GM21390 (cell line): ENCODE measurements at regions not wholly inside any gene's neighbourhood (a gene's known extent, or its start where the extent isn't known, plus 50 kb on each side); places are given as distances from the start of the nearest gene placed in this dataset.
"Not testable (repeated sequence)": the region's sequence is repeated elsewhere in the genome, so short reads cannot be mapped to it uniquely, and the experiment has no call there.

ENCODE experiments used
- ATAC-seq: cut with Tn5 transposase; IDR thresholded peaks from one replicate; pipeline ENCODE4 v1.9.1; 2021; ENCODE audit not compliant: unreplicated experiment

DNA sequence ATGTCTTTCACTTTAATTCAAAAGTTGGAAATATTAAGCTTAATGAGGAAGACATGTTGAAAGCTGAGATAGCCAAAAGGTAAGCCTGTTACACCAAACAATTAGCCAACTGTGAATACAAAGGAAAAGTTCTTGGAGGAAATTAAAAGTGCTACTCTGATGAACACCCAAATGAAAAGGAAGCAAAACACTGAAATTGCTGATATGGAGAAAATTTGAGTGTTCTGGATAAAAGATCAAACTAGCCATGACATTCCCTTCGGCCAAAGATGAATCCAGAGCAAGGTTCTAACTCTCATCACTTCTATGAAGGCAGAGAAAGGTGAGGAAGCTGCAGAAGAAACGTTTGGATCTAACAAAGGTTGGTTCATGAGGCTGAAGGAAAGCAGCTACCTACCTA, 280.8 kb upstream of the BCHE start:
- no peak for ATAC-seq

DNA sequence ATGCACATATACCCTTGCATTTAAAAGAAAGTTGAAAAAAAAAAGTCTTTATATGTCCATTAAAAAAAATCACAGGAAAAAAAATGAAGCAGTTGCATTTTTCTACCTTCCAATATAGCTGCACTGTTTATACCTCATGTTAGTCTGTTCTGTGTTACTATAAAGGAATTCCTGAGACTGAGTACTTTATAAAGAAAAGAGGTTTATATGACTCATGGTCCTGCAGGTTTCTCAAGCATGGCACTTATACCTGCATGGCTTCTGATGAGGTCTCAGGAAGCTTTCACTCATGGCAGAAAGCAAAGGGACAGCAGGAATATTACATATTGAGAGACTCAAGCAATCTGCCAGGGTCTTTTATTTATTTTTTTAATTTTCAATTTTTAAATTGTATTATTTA, 277.2 kb upstream of the BCHE start:
- no peak for ATAC-seq

GRCh38 chr3:166111562-166111961, 274.3 kb upstream of the BCHE start:
- ATAC-seq, result no peak

GRCh38 chr3:166110102-166110501, 272.9 kb upstream of the BCHE start:
- ATAC-seq, result no peak

DNA sequence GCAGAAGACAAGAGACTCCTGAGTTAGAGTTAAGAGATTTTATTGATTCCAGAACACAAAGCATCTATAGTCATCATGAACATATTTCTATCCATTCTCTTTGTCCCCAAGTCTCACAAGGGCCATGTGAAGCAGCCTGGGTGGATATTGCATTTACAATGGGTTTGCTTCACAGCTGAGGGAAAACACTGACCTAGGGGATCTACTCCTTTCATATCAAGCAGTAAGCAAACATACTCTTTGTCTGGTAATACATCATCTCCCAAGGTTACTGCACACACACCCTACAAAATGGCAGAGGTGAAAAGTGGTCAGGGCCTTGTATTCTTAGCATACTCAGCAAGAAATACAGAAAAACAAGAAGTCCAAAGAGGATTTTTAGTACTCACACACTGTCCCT, 267.7 kb upstream of the BCHE start:
- no peak for ATAC-seq

DNA sequence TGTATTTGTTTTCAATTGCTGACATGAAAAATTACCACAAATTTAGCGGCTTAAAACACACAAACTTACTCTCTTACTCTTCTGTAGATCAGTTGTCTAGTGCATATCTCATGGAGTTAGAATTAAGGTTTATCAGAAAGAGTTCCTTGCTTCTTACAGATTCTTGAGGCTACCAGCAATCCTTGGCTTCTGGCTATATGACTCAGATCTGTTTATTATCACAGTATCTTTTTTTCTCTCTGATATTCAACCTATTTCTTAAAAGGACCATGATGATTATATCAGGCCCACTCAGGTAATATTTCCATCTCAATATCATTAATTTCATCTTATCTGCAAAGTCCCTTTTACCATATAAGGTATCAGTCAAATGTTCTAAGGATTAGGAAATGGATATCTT, 263.5 kb upstream of the BCHE start:
- no peak for ATAC-seq

DNA sequence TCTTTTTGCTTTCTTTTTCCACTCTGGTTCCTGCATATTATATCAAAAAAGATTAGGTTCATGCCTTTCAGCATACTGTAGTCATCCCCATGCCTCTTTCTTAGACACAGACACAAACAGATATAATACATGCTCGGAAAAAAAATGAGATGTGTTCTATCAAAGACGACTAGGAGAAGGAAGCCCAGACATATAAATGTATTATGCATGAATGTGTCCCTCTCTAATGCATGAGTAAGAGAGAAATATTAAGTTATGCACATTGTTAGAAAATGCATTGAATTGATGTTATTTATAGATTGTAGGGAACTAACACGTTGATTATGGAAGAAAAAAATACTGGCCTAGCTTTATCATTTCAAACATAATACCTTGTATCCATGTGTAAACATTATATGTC, 252.4 kb upstream of the BCHE start:
- ATAC-seq, result no peak

DNA sequence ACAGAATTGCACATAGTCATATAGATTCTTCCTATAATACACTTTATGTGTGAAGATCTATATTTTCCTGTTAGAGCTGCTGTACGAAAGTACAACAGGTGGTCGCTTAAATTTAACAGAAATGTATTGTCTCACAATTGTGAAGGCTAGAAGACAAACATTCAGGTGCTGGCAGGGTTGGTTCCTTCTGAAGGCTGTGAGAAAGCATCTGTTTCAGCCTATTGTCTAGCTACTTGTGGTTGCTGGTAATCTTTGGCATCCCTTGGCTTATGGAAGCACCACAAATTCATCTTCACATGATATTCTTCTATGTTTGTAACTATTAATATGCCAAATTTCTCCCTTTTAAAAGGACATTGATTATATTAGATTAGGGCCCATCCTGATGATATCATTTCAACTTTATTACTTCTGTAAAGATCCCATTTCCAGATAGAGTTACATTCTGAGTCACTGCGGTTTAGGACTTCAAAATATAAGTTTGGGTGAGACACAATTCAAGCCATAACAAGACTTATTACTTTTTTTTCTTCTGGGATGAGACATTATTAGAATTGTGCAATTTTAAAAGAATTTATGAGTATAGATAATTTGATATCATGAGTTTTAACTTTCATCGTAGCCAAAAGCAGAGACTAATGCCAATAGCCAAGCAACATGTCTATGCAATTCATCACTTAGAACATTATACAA, 248.1 kb upstream of the BCHE start:
- no peak for ATAC-seq

- no peak for ATAC-seq
Observed at GRCh38 chr3:166080096-166080495, 242.9 kb upstream of the BCHE start.

DNA sequence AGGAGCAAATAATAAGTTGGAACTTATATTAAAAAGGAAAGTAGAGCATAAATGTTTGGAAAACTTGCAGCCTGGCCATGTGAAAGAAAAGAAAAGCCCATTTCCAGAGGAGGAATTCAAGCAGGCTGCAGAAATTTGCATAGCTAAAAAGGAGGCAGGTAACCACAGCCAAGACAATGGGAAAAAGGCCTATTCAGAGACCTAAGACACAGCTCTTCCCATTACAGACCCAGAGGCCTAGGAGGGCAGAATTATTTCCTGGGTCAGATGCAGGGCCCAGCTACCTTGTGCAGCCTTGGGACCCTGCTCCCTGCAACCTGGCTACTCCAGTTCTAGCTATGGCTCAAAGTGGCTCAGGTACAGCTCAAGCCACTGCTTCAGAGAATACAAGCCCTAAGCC, 234.6 kb upstream of the BCHE start:
- ATAC-seq, result no peak

DNA sequence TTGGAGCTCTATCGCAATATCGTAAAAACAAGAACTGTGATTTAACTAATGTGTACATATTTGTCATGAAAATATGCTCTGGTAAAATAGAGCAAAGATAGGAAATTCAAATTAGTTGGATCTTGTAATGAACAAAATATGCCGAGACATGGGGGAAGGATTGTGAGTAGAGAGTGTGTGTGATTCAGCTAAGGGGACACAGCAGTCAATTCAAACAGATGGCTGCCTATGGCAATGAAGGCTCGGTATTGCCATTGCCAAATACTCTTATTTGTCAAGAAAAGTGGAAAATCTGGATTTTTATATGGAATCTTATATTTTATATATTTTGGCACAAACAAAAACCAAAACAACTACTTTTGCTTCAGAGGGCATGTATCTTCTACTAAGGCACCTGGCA, 227.3 kb upstream of the BCHE start:
- no peak for ATAC-seq

- no peak for ATAC-seq
Observed at GRCh38 chr3:166060789-166061479, 223.7 kb upstream of the BCHE start.

DNA sequence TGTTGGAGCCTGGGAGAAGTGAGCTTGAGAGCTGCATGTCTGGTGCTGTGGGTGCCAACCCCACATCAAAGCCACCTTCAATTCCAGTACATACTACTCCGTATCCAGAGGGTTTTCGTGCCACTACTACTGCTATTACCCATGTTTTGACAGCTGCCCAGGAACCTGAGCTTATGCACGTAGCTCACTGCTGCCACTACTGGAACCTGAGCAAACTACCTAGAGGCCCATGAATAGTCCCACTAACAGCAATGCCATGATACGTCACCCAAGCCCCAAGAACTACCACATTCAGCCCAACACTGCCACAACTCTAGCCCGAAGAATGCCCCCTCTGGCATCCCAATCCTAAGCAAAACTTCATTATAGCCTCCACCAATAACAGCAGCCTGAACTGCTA, 215.2 kb upstream of the BCHE start:
- no peak for ATAC-seq

DNA sequence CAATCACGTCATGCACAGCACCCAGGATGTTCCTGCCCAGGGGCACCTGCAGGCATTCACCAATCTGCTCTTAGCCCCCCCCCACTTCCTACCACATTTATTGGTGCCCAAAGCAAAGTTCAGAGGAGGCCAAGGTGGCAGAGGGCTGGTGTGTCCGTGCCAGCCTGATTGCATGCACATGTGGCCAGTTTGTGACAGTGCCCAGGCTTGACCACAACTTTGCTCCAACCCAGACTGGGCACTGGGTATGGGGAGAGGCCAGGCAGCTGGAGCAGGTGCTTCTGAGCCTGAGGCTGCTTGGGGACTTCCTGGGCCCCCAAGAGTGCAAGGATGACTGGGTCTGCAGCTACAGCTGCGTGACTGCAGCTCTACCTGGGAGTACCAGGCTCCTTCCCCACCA, 192.3 kb upstream of the BCHE start:
- no peak for ATAC-seq

DNA sequence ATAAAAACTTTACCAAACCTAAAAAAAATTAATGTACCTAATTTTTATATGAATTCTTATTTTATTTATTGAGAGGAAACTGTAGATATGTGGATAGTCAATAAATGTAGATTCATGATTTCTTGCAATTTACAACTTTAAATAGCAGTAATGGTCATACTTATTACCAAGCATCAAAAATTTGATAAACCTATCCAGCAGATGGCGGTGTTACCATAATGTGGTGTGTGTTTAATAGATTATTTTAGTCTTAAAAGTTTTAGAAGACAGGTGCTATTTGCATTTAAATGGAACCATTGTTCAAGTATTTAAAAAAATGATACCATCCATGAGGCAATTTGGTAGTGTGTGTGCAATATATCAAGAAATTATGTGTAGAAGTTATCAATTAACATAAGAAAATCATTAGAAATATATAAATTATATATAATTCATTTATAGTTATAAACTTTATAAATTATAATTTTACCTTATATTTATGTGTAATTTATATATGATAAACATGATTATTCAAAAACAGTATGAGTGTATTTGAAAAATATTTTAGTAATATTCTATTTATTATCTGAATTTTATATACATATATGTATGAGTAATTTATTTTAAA, 176.0 kb upstream of the BCHE start:
- no peak for ATAC-seq

DNA sequence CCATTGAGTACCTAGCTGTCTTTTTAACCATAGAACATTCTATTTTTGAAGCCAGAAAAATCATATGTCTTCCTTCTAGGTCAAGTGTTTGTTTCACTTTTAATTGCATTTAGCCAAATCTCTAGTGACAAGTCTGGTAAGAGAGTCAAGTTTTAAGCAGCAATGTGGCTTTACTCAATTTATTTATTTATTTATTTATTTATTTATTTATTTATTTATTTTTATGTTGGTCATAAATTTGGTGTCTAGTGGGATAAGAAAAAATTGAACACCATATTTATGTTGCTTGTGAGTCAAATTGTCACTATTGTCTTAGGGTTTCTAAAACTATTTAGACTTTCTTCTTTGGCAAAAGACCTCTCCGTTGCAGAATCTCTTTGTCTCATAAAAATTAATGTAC, 174.5 kb upstream of the BCHE start:
- no peak for ATAC-seq

- no peak for ATAC-seq
Observed at GRCh38 chr3:166005126-166005525, 167.9 kb upstream of the BCHE start.

- ATAC-seq, result no peak
Observed at GRCh38 chr3:165994293-165994692, 157.1 kb upstream of the BCHE start.

GRCh38 chr3:165984589-165984988, 147.4 kb upstream of the BCHE start:
- no peak for ATAC-seq

- no peak for ATAC-seq
Observed at GRCh38 chr3:165983284-165983683, 146.1 kb upstream of the BCHE start.

- no peak for ATAC-seq
Observed at GRCh38 chr3:165981318-165981717, 144.1 kb upstream of the BCHE start.

GRCh38 chr3:165960825-165961224, 123.6 kb upstream of the BCHE start:
- not testable (repeated sequence) for ATAC-seq

- no peak for ATAC-seq
Observed at GRCh38 chr3:165954171-165954570, 116.9 kb upstream of the BCHE start.
